ENCODE measurements at regions not wholly inside any gene's neighbourhood (a gene's known extent, or its start where the extent isn't known, plus 50 kb on each side); places are given as distances from the start of the nearest gene placed in this dataset.
"Not testable (repeated sequence)": the region's sequence is repeated elsewhere in the genome, so short reads cannot be mapped to it uniquely, and the experiment has no call there.

- no peak overlapping the region for H3K4me3 ChIP-seq
- H3K4me2 ChIP-seq = no peak overlapping the region
- H3K4me1 Mint-ChIP-seq = no peaks in the 10 kb centered on the region
- no peak overlapping the region for H3K27ac Mint-ChIP-seq
- H3K27me3 Mint-ChIP-seq (ENCODE audit: insufficient read depth, low read depth) = peaks cover 3% of the 10 kb centered on the region
- TF ChIP-seq CTCF (IDR thresholded peaks at IDR 0.05) (no peak), EZH2phosphoT487 (IDR thresholded peaks at IDR 0.05) (no peak)
- no peak overlapping the region for H3K9ac ChIP-seq
- H4K20me1 ChIP-seq (ENCODE audit: low read depth) = no peaks in the 10 kb centered on the region
- no peaks in the 10 kb centered on the region for H3K27me3 ChIP-seq
- no peaks in the 10 kb centered on the region for H3K9me3 Mint-ChIP-seq
- no peaks in the 10 kb centered on the region for H3K9me3 ChIP-seq (ENCODE audit: low read depth)
- H3K36me3 Mint-ChIP-seq = no peaks in the 10 kb centered on the region
- H3K79me2 ChIP-seq (ENCODE audit: low read depth) = no peaks in the 10 kb centered on the region
- H2AFZ ChIP-seq (replicated peaks) = no peak overlapping the region
- no peaks in the 10 kb centered on the region for H3K36me3 ChIP-seq
- no peak for DNase-seq (ENCODE audit: low spot score)
- H3K4me3 Mint-ChIP-seq = no peak overlapping the region
- no peaks in the 10 kb centered on the region for H3F3A ChIP-seq (ENCODE audit: low read depth)
- no peak overlapping the region for H3K27ac ChIP-seq
- H3K4me1 ChIP-seq = no peaks in the 10 kb centered on the region
Observed at GRCh38 chr4:186861317-186861716, 137.7 kb upstream of the FAT1 start.

GRCh38 chr4:186871856-186872255 lies 148.2 kb upstream of the FAT1 start:
- Histone ChIP-seq H3K4me2 (no peak overlapping the region), H3K4me1 (no peaks in the 10 kb centered on the region), H2AFZ (replicated peaks) (no peak overlapping the region), H3K4me3 (no peak overlapping the region), H3K36me3 (no peaks in the 10 kb centered on the region), H3F3A (ENCODE audit: low read depth) (no peaks in the 10 kb centered on the region), H3K9ac (no peak overlapping the region), H4K20me1 (ENCODE audit: low read depth) (no peaks in the 10 kb centered on the region), H3K27ac (no peak overlapping the region), H3K9me3 (ENCODE audit: low read depth) (peaks cover 10% of the 10 kb centered on the region), H3K79me2 (ENCODE audit: low read depth) (no peaks in the 10 kb centered on the region), H3K27me3 (no peaks in the 10 kb centered on the region)
- H3K4me3 Mint-ChIP-seq = no peak overlapping the region
- DNase-seq (ENCODE audit: low spot score) = no peak
- no peak overlapping the region for H3K27ac Mint-ChIP-seq
- H3K27me3 Mint-ChIP-seq (ENCODE audit: insufficient read depth, low read depth) = no peaks in the 10 kb centered on the region
- H3K9me3 Mint-ChIP-seq = peaks cover 15% of the 10 kb centered on the region
- H3K36me3 Mint-ChIP-seq = no peaks in the 10 kb centered on the region
- no peaks in the 10 kb centered on the region for H3K4me1 Mint-ChIP-seq
- TF ChIP-seq EZH2 (IDR thresholded peaks at IDR 0.05) (no peak), EZH2phosphoT487 (IDR thresholded peaks at IDR 0.05) (no peak), CTCF (IDR thresholded peaks at IDR 0.05) (no peak)

- not testable (repeated sequence) for H3K4me3 ChIP-seq; H3K27me3 Mint-ChIP-seq (ENCODE audit: insufficient read depth, low read depth); H3K9ac ChIP-seq; H3K27ac ChIP-seq; H3K27ac Mint-ChIP-seq; DNase-seq (ENCODE audit: low spot score); H3K4me1 Mint-ChIP-seq; H3K4me3 Mint-ChIP-seq; H3K27me3 ChIP-seq; H3K79me2 ChIP-seq (ENCODE audit: low read depth); H3K4me1 ChIP-seq; H2AFZ ChIP-seq (replicated peaks); H3F3A ChIP-seq (ENCODE audit: low read depth); H4K20me1 ChIP-seq (ENCODE audit: low read depth); H3K36me3 ChIP-seq; H3K4me2 ChIP-seq; H3K36me3 Mint-ChIP-seq
- peaks cover 10% of the 10 kb centered on the region for H3K9me3 ChIP-seq (ENCODE audit: low read depth)
- H3K9me3 Mint-ChIP-seq = peaks cover 15% of the 10 kb centered on the region
Observed at GRCh38 chr4:186873095-186873494, 149.4 kb upstream of the FAT1 start.

GRCh38 chr4:186875476-186875875 lies 151.8 kb upstream of the FAT1 start:
- H3K9me3 ChIP-seq (ENCODE audit: low read depth) = peaks cover 10% of the 10 kb centered on the region
- H3K79me2 ChIP-seq (ENCODE audit: low read depth) = no peaks in the 10 kb centered on the region
- H2AFZ ChIP-seq (replicated peaks) = no peak overlapping the region
- H3K27me3 ChIP-seq = no peaks in the 10 kb centered on the region
- no peaks in the 10 kb centered on the region for H3K4me1 Mint-ChIP-seq
- no peaks in the 10 kb centered on the region for H3K36me3 ChIP-seq
- H3K4me1 ChIP-seq = no peaks in the 10 kb centered on the region
- no peak overlapping the region for H3K4me2 ChIP-seq
- H3K27ac Mint-ChIP-seq = no peak overlapping the region
- H3K4me3 Mint-ChIP-seq = no peak overlapping the region
- TF ChIP-seq EZH2phosphoT487 (IDR thresholded peaks at IDR 0.05) (no peak), EZH2 (IDR thresholded peaks at IDR 0.05) (no peak), CTCF (IDR thresholded peaks at IDR 0.05) (no peak)
- no peak overlapping the region for H3K9ac ChIP-seq
- H3K27ac ChIP-seq = no peak overlapping the region
- H3K9me3 Mint-ChIP-seq = peaks cover 15% of the 10 kb centered on the region
- H3K4me3 ChIP-seq = no peak overlapping the region
- H3K36me3 Mint-ChIP-seq = no peaks in the 10 kb centered on the region
- DNase-seq (ENCODE audit: low spot score) = no peak
- no peaks in the 10 kb centered on the region for H3K27me3 Mint-ChIP-seq (ENCODE audit: insufficient read depth, low read depth)
- H4K20me1 ChIP-seq (ENCODE audit: low read depth) = no peaks in the 10 kb centered on the region
- H3F3A ChIP-seq (ENCODE audit: low read depth) = no peaks in the 10 kb centered on the region

Data from neural progenitor cell (in vitro differentiated cells).